ENCODE measurements at regions not wholly inside any gene's neighbourhood (a gene's known extent, or its start where the extent isn't known, plus 50 kb on each side); places are given as distances from the start of the nearest gene placed in this dataset.

GRCh38 chr6:153624528-153624927 lies 414.5 kb upstream of the OPRM1 start:
- TF ChIP-seq CTCF (conservative IDR thresholded peaks at IDR 0.05), result no peak
- no peak for TF ChIP-seq ZFX (IDR thresholded peaks at IDR 0.05)

GRCh38 chr6:153623496-153623895 lies 415.5 kb upstream of the OPRM1 start:
- no peak overlapping the region for H3K27ac ChIP-seq
- TF ChIP-seq ZFX (IDR thresholded peaks at IDR 0.05) (no peak), CTCF (conservative IDR thresholded peaks at IDR 0.05) (no peak)

More at GRCh38 chr6:153624528-153624927, 414.5 kb upstream of the OPRM1 start:
- H3K27ac ChIP-seq, result no peak overlapping the region

- TF ChIP-seq ZFX (IDR thresholded peaks at IDR 0.05), result no peak
- no peak for TF ChIP-seq CTCF (conservative IDR thresholded peaks at IDR 0.05)
Observed at GRCh38 chr6:153621491-153621890, 417.5 kb upstream of the OPRM1 start.

GRCh38 chr6:153621070-153621469 lies 418.0 kb upstream of the OPRM1 start:
- no peak overlapping the region for H3K27ac ChIP-seq
- TF ChIP-seq ZFX (IDR thresholded peaks at IDR 0.05), result no peak

More at GRCh38 chr6:153621491-153621890, 417.5 kb upstream of the OPRM1 start:
- H3K27ac ChIP-seq, result no peak overlapping the region

- TF ChIP-seq CTCF (conservative IDR thresholded peaks at IDR 0.05) (no peak), ZFX (IDR thresholded peaks at IDR 0.05) (no peak)
- no peak overlapping the region for H3K27ac ChIP-seq
Observed at GRCh38 chr6:153618371-153619322, 420.4 kb upstream of the OPRM1 start.

GRCh38 chr6:153616506-153616905 lies 422.5 kb upstream of the OPRM1 start:
- TF ChIP-seq ZFX (IDR thresholded peaks at IDR 0.05), result no peak
- no peak for TF ChIP-seq CTCF (conservative IDR thresholded peaks at IDR 0.05)
- H3K27ac ChIP-seq, result no peak overlapping the region

- H3K27ac ChIP-seq, result no peak overlapping the region
- TF ChIP-seq CTCF (conservative IDR thresholded peaks at IDR 0.05) (no peak), ZFX (IDR thresholded peaks at IDR 0.05) (no peak)
Observed at GRCh38 chr6:153613719-153614455, 425.2 kb upstream of the OPRM1 start.
